ENCODE measurements at regions not wholly inside any gene's neighbourhood (a gene's known extent, or its start where the extent isn't known, plus 50 kb on each side); places are given as distances from the start of the nearest gene placed in this dataset.

GRCh38 chr12:66859751-66860440 lies 181.0 kb upstream of the GRIP1 start:
- no peak for DNase-seq

- peak; percentile 74 to 75 for DNase-seq
These were observed 182.2 kb upstream of the GRIP1 start for GRCh38 chr12:66860752-66861750.

- no peak for DNase-seq
These were observed 183.6 kb upstream of the GRIP1 start for GRCh38 chr12:66862356-66862985.

- no peak for DNase-seq
These were observed 184.4 kb upstream of the GRIP1 start for GRCh38 chr12:66863276-66863675.

GRCh38 chr12:66877925-66878324 lies 199.0 kb upstream of the GRIP1 start:
- DNase-seq = no peak

- DNase-seq = no peak
These were observed 200.5 kb upstream of the GRIP1 start for GRCh38 chr12:66879409-66879808.

GRCh38 chr12:66881386-66881785 lies 202.5 kb upstream of the GRIP1 start:
- no peak for DNase-seq

- no peak for DNase-seq
These were observed 205.2 kb upstream of the GRIP1 start for GRCh38 chr12:66884091-66884490.

GRCh38 chr12:66885115-66885875 lies 206.4 kb upstream of the GRIP1 start:
- no peak for DNase-seq

- DNase-seq = no peak
These were observed 217.9 kb upstream of the GRIP1 start for GRCh38 chr12:66896797-66897196.

- no peak for DNase-seq
These were observed 220.0 kb upstream of the GRIP1 start for GRCh38 chr12:66898700-66899469.

- no peak for DNase-seq
These were observed 220.7 kb upstream of the GRIP1 start for GRCh38 chr12:66899588-66899987.

- no peak for DNase-seq
These were observed 221.7 kb upstream of the GRIP1 start for GRCh38 chr12:66900616-66901015.

GRCh38 chr12:66901138-66901932 lies 222.5 kb upstream of the GRIP1 start:
- DNase-seq = no peak

GRCh38 chr12:66902020-66902419 lies 223.1 kb upstream of the GRIP1 start:
- DNase-seq = no peak

- no peak for DNase-seq
These were observed 225.0 kb upstream of the GRIP1 start for GRCh38 chr12:66903782-66904396.

- no peak for DNase-seq
These were observed 226.3 kb upstream of the GRIP1 start for GRCh38 chr12:66905201-66905600.

- DNase-seq = no peak
These were observed 231.6 kb upstream of the GRIP1 start for GRCh38 chr12:66910366-66910974.

- DNase-seq = no peak
These were observed 236.5 kb upstream of the GRIP1 start for GRCh38 chr12:66915306-66915904.

GRCh38 chr12:66916189-66916588 lies 237.3 kb upstream of the GRIP1 start:
- no peak for DNase-seq
